HEK293 (cell line): ENCODE measurements at regions not wholly inside any gene's neighbourhood (a gene's known extent, or its start where the extent isn't known, plus 50 kb on each side); places are given as distances from the start of the nearest gene placed in this dataset.
"Not testable (repeated sequence)": the region's sequence is repeated elsewhere in the genome, so short reads cannot be mapped to it uniquely, and the experiment has no call there.

Experiments
- CTCF ChIA-PET: fragments of 350-600 bp; formaldehyde crosslinking; extraction: SDS; loops from one replicate; lab custom pipeline; 2021; ENCODE audit warnings: antibody characterized with exemption; lab: Yijun Ruan, JAX
- POLR2A ChIA-PET: fragments of 300-600 bp; formaldehyde crosslinking; extraction: SDS; loops from one replicate; lab custom pipeline; 2020; ENCODE audit warnings: antibody characterized with exemption, inconsistent platforms; lab: Yijun Ruan, JAX
- H3K27ac ChIP-seq: fragments of 200-500 bp; sonication (Bioruptor generic); 2 replicates; pipeline ENCODE4 v1.5.1; 2014; ENCODE audit warnings: low read depth, low read length, control low read depth, inconsistent platforms; ENCODE audit errors: extremely low read depth
- H3K36me3 ChIP-seq, 2 experiments: fragments of 200-500 bp in 1 of 2; sonication (Bioruptor generic) in 1 of 2; 1 replicate in 1 of 2; 2 replicates in 1 of 2; pipeline ENCODE4 v1.5.1; 2014 to 2017; ENCODE audit warnings: inconsistent platforms in 2 of 2, low read length in 2 of 2; ENCODE audit not compliant: control insufficient read depth in 2 of 2, insufficient read depth in 1 of 2
- H3K4me1 ChIP-seq: fragments of 200-500 bp; sonication (Bioruptor generic); 2 replicates; pipeline ENCODE4 v1.5.1; 2014; ENCODE audit warnings: mild to moderate bottlenecking, low read length, inconsistent platforms; ENCODE audit not compliant: control insufficient read depth, insufficient read depth
- H3K4me3 ChIP-seq: 2 replicates; pipeline ENCODE4 v1.5.1; 2011; ENCODE audit warnings: low read depth, mild to moderate bottlenecking, control low read depth, low read length, moderate library complexity
- H3K9me3 ChIP-seq: fragments of 200-500 bp; sonication (Bioruptor generic); 2 replicates; pipeline ENCODE4 v1.5.1; 2014; ENCODE audit warnings: low read depth, low read length, inconsistent platforms; ENCODE audit not compliant: control insufficient read depth, insufficient read depth
- FEZF1 ChIP-seq: fragments of 450-650 bp; formaldehyde crosslinking; IDR thresholded peaks from 2 replicates; pipeline ENCODE4 v1.5.1; 2016; ENCODE audit warnings: missing biosample characterization, missing genetic modification characterization
- KLF1 ChIP-seq: fragments of 450-650 bp; formaldehyde crosslinking; IDR thresholded peaks from 2 replicates; pipeline ENCODE4 v1.5.1; 2016; ENCODE audit warnings: missing biosample characterization, missing genetic modification characterization
- OSR2 ChIP-seq: fragments of 450-650 bp; formaldehyde crosslinking; IDR thresholded peaks from 2 replicates; pipeline ENCODE4 v1.5.1; 2016; ENCODE audit warnings: missing biosample characterization, missing genetic modification characterization
- SP7 ChIP-seq: fragments of 450-650 bp; formaldehyde crosslinking; IDR thresholded peaks from 2 replicates; pipeline ENCODE4 v1.5.1; 2016; ENCODE audit warnings: missing biosample characterization, missing genetic modification characterization
- ZBTB48 ChIP-seq: fragments of 450-650 bp; formaldehyde crosslinking; IDR thresholded peaks from 2 replicates; pipeline ENCODE4 v1.5.1; 2016; ENCODE audit warnings: missing biosample characterization, missing genetic modification characterization
- ZBTB7A ChIP-seq: fragments of 450-650 bp; formaldehyde crosslinking; IDR thresholded peaks from 2 replicates; pipeline ENCODE4 v1.5.1; 2016; ENCODE audit warnings: low read depth, missing biosample characterization, missing genetic modification characterization
- ZIC2 ChIP-seq: fragments of 450-650 bp; formaldehyde crosslinking; IDR thresholded peaks from 2 replicates; pipeline ENCODE4 v1.5.1; 2016; ENCODE audit warnings: missing biosample characterization, missing genetic modification characterization
- ZNF121 ChIP-seq: fragments of 450-650 bp; formaldehyde crosslinking; IDR thresholded peaks from 2 replicates; pipeline ENCODE4 v1.5.1; 2016; ENCODE audit warnings: missing biosample characterization, missing genetic modification characterization
- ZNF157 ChIP-seq: fragments of 450-650 bp; formaldehyde crosslinking; IDR thresholded peaks from 2 replicates; pipeline ENCODE4 v1.5.1; 2016; ENCODE audit warnings: missing biosample characterization, missing genetic modification characterization
- ZNF19 ChIP-seq: fragments of 450-650 bp; formaldehyde crosslinking; IDR thresholded peaks from 2 replicates; pipeline ENCODE4; 2016; ENCODE audit warnings: missing biosample characterization, missing genetic modification characterization, low read depth
- ZNF302 ChIP-seq: fragments of 450-650 bp; formaldehyde crosslinking; IDR thresholded peaks from 2 replicates; pipeline ENCODE4 v1.5.1; 2016; ENCODE audit warnings: missing biosample characterization, missing genetic modification characterization, low read depth
- ZNF571 ChIP-seq: fragments of 450-650 bp; formaldehyde crosslinking; IDR thresholded peaks from 2 replicates; pipeline ENCODE4 v1.5.0; 2017; ENCODE audit warnings: missing biosample characterization, missing genetic modification characterization
- ZNF664 ChIP-seq: fragments of 450-650 bp; formaldehyde crosslinking; IDR thresholded peaks from 2 replicates; pipeline ENCODE4 v1.5.1; 2016; ENCODE audit warnings: missing biosample characterization, missing genetic modification characterization
- ZNF747 ChIP-seq: fragments of 450-650 bp; formaldehyde crosslinking; IDR thresholded peaks from 2 replicates; pipeline ENCODE4 v1.5.1; 2016; ENCODE audit warnings: missing biosample characterization, missing genetic modification characterization
- ZNF837 ChIP-seq: fragments of 450-650 bp; formaldehyde crosslinking; IDR thresholded peaks from 2 replicates; pipeline ENCODE4 v1.5.1; 2016; ENCODE audit warnings: missing biosample characterization, missing genetic modification characterization
- TF ChIP-seq, protein P1 (sequence below): fragments of 450-650 bp; formaldehyde crosslinking; IDR thresholded peaks from 2 replicates; pipeline ENCODE4 v1.5.1; 2017; ENCODE audit warnings: missing biosample characterization, missing genetic modification characterization
- TF ChIP-seq, protein P2 (sequence below): fragments of 450-650 bp; formaldehyde crosslinking; IDR thresholded peaks from 2 replicates; pipeline ENCODE4 v1.5.1; 2016; ENCODE audit warnings: missing biosample characterization, missing genetic modification characterization
- TF ChIP-seq, protein P3 (sequence below): fragments of 450-650 bp; formaldehyde crosslinking; conservative IDR thresholded peaks from 2 replicates; pipeline ENCODE4 v1.5.1; 2016; ENCODE audit warnings: low read depth, missing biosample characterization, missing genetic modification characterization
- TF ChIP-seq, protein P4 (sequence below): fragments of 450-650 bp; formaldehyde crosslinking; IDR thresholded peaks from 2 replicates; pipeline ENCODE4 v1.5.1; 2016; ENCODE audit warnings: missing biosample characterization, missing genetic modification characterization
- TF ChIP-seq, protein P5 (sequence below): sonication (generic); formaldehyde crosslinking; IDR thresholded peaks from 2 replicates; pipeline ENCODE4 v1.8.1; 2022; ENCODE audit warnings: mild to moderate bottlenecking, moderate library complexity, missing genetic modification reagents
- TF ChIP-seq, protein P6 (sequence below): fragments of 450-650 bp; formaldehyde crosslinking; IDR thresholded peaks from 2 replicates; pipeline ENCODE4 v1.5.1; 2016; ENCODE audit warnings: missing biosample characterization, missing genetic modification characterization

DNA sequence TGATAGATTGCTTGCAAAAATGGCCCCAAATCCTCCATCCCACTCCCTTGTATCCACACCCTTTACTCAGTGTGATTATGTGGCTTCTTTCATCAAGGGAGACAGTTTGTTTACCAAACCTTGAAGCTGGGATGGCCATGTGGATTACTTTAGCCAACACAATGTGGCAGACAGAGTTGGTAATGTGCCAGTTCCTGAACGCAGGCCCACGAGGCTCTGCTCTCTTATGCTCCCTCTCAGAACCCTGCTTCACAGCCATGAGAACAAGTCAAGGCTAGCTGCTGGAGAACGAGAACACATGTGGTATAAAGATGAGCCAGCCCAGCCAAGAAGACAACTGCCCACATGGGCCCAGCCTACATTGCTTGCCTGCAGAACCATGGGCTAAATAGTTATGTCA is 162.3 kb downstream of the NDUFA12 start (continued):
- no peak for TF ChIP-seq ZNF837 (tag by site-specific recombination)
- TF ChIP-seq, protein P1, sequence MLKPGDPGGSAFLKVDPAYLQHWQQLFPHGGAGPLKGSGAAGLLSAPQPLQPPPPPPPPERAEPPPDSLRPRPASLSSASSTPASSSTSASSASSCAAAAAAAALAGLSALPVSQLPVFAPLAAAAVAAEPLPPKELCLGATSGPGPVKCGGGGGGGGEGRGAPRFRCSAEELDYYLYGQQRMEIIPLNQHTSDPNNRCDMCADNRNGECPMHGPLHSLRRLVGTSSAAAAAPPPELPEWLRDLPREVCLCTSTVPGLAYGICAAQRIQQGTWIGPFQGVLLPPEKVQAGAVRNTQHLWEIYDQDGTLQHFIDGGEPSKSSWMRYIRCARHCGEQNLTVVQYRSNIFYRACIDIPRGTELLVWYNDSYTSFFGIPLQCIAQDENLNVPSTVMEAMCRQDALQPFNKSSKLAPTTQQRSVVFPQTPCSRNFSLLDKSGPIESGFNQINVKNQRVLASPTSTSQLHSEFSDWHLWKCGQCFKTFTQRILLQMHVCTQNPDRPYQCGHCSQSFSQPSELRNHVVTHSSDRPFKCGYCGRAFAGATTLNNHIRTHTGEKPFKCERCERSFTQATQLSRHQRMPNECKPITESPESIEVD (tag by site-specific recombination) = no peak
- no peak for TF ChIP-seq ZNF571 (tag by site-specific recombination)
- TF ChIP-seq, protein P2, sequence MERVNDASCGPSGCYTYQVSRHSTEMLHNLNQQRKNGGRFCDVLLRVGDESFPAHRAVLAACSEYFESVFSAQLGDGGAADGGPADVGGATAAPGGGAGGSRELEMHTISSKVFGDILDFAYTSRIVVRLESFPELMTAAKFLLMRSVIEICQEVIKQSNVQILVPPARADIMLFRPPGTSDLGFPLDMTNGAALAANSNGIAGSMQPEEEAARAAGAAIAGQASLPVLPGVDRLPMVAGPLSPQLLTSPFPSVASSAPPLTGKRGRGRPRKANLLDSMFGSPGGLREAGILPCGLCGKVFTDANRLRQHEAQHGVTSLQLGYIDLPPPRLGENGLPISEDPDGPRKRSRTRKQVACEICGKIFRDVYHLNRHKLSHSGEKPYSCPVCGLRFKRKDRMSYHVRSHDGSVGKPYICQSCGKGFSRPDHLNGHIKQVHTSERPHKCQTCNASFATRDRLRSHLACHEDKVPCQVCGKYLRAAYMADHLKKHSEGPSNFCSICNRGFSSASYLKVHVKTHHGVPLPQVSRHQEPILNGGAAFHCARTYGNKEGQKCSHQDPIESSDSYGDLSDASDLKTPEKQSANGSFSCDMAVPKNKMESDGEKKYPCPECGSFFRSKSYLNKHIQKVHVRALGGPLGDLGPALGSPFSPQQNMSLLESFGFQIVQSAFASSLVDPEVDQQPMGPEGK = no peak
- TF ChIP-seq, protein P3, sequence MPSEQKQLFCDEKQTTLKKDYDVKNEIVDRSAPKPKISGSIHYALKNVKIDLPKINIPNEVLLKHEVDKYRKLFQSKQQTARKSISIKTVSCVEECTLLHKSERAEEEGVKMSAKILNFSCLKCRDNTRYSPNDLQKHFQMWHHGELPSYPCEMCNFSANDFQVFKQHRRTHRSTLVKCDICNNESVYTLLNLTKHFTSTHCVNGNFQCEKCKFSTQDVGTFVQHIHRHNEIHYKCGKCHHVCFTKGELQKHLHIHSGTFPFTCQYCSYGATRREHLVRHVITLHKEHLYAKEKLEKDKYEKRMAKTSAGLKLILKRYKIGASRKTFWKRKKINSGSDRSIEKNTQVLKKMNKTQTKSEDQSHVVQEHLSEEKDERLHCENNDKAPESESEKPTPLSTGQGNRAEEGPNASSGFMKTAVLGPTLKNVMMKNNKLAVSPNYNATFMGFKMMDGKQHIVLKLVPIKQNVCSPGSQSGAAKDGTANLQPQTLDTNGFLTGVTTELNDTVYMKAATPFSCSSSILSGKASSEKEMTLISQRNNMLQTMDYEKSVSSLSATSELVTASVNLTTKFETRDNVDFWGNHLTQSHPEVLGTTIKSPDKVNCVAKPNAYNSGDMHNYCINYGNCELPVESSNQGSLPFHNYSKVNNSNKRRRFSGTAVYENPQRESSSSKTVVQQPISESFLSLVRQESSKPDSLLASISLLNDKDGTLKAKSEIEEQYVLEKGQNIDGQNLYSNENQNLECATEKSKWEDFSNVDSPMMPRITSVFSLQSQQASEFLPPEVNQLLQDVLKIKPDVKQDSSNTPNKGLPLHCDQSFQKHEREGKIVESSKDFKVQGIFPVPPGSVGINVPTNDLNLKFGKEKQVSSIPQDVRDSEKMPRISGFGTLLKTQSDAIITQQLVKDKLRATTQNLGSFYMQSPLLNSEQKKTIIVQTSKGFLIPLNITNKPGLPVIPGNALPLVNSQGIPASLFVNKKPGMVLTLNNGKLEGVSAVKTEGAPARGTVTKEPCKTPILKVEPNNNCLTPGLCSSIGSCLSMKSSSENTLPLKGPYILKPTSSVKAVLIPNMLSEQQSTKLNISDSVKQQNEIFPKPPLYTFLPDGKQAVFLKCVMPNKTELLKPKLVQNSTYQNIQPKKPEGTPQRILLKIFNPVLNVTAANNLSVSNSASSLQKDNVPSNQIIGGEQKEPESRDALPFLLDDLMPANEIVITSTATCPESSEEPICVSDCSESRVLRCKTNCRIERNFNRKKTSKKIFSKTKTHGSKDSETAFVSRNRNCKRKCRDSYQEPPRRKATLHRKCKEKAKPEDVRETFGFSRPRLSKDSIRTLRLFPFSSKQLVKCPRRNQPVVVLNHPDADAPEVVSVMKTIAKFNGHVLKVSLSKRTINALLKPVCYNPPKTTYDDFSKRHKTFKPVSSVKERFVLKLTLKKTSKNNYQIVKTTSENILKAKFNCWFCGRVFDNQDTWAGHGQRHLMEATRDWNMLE (tag by site-specific recombination) = no peak
- no peak for TF ChIP-seq SP7 (tag by site-specific recombination)
- TF ChIP-seq, all 188 proteins: peak for 0

DNA sequence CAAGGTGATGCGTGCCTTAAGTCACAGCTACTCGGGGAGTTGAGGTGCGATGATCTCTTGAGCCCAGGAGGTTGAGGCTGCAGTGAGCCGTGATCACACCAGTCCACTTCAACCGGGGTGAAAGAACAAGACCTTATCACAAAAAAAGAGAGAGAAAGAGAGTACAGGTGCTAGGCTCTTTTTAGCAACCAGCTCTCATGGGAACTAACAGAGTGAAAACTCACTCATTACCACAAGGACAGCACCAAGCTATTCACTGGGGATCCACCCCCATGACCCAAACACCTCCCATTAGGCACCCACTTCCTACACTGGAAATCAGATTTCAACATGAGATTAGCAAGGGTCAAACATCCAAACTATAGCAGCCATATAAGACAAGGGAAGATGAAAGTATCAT is 164.2 kb downstream of the NDUFA12 start:
- ChIA-PET POLR2A (no interaction called here), CTCF (no interaction called here)
- TF ChIP-seq ZIC2 (tag by site-specific recombination) (no peak), ZNF747 (no peak), FEZF1 (tag by site-specific recombination) (no peak), OSR2 (tag by site-specific recombination) (no peak), ZBTB48 (tag by site-specific recombination) (no peak), ZNF664 (tag by site-specific recombination) (no peak), ZNF157 (tag by site-specific recombination) (no peak), ZNF302 (tag by site-specific recombination) (no peak), ZNF121 (tag by site-specific recombination) (no peak), ZBTB7A (tag by site-specific recombination) (no peak), ZNF19 (tag by site-specific recombination) (no peak), KLF1 (no peak)
- TF ChIP-seq, protein P4, sequence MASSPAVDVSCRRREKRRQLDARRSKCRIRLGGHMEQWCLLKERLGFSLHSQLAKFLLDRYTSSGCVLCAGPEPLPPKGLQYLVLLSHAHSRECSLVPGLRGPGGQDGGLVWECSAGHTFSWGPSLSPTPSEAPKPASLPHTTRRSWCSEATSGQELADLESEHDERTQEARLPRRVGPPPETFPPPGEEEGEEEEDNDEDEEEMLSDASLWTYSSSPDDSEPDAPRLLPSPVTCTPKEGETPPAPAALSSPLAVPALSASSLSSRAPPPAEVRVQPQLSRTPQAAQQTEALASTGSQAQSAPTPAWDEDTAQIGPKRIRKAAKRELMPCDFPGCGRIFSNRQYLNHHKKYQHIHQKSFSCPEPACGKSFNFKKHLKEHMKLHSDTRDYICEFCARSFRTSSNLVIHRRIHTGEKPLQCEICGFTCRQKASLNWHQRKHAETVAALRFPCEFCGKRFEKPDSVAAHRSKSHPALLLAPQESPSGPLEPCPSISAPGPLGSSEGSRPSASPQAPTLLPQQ (tag by site-specific recombination) = no peak
- TF ChIP-seq, protein P5, sequence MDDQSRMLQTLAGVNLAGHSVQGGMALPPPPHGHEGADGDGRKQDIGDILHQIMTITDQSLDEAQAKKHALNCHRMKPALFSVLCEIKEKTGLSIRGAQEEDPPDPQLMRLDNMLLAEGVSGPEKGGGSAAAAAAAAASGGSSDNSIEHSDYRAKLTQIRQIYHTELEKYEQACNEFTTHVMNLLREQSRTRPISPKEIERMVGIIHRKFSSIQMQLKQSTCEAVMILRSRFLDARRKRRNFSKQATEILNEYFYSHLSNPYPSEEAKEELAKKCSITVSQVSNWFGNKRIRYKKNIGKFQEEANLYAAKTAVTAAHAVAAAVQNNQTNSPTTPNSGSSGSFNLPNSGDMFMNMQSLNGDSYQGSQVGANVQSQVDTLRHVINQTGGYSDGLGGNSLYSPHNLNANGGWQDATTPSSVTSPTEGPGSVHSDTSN (CRISPR knock-in tag) = no peak
- TF ChIP-seq, protein P6, sequence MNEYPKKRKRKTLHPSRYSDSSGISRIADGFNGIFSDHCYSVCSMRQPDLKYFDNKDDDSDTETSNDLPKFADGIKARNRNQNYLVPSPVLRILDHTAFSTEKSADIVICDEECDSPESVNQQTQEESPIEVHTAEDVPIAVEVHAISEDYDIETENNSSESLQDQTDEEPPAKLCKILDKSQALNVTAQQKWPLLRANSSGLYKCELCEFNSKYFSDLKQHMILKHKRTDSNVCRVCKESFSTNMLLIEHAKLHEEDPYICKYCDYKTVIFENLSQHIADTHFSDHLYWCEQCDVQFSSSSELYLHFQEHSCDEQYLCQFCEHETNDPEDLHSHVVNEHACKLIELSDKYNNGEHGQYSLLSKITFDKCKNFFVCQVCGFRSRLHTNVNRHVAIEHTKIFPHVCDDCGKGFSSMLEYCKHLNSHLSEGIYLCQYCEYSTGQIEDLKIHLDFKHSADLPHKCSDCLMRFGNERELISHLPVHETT (tag by site-specific recombination) = no peak
- Histone ChIP-seq H3K4me1 (no peaks in the 10 kb centered on the region), H3K9me3 (no peaks in the 10 kb centered on the region; the same call in 1 of the 2 replicates), H3K36me3 (no peaks in the 10 kb centered on the region), H3K27ac (no peak overlapping the region), H3K4me3 (no peak overlapping the region)

DNA sequence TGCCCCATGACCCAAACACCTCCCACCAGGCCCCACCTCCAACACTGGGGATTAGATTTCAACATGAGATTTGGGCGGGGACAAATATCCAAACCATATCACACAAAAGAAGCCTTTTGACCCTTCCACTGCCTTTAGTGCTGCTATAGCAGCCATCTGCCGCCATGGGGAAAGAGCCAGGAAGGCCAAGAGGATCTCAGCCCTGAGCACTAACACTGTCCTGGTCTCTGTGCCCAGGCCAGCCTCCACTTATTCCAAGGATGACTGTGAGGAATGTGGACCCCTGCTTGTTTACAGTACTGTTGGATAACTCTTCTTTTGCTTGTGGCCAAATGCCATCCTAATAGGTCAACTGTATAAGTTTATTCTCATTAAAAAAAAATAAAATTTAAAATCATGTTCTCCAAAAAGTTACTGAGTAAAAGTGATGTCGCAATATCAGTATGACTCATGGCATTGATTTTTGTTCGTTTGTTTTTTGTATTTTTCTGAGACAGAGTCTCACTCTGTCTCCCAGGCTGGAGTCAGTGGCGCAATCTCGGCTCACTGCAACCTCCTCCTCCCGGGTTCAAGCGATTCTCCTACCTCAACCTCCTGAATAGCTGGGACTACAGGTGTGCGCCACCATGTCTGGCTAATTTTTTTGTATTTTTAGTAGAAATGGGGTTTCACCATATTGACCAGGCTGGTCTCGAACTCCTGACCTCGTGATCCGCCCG is 166.4 kb downstream of the NDUFA12 start:
- peaks cover 15% of the 10 kb centered on the region for H3K4me1 ChIP-seq
- H3K27ac ChIP-seq, POLR2A ChIA-PET: not testable (repeated sequence)

More for the DNA sequence above, 166.4 kb downstream of the NDUFA12 start:
- H3K9me3 ChIP-seq, CTCF ChIA-PET, H3K36me3 ChIP-seq, H3K4me3 ChIP-seq: not testable (repeated sequence)
